IMR-90 (cell line): ENCODE measurements at regions not wholly inside any gene's neighbourhood (a gene's known extent, or its start where the extent isn't known, plus 50 kb on each side); places are given as distances from the start of the nearest gene placed in this dataset.

Experiments used
- ATAC-seq: fragments of 200-7000 bp; cut with Tn5 transposase; 2 replicates; pipeline ENCODE4 v1.9.1; 2020; ENCODE audit warnings: low read depth, mild to moderate bottlenecking, moderate library complexity
- BruUV-seq: library from RNA; stranded (reverse); fragments of 400-500 nt; replicated peaks from 2 replicates; lab custom pipeline; 2021; lab: Mats Ljungman, UMichigan
- CTCF ChIA-PET: fragments of 300-600 bp; formaldehyde crosslinking; extraction: SDS; loops from one replicate; lab custom pipeline; 2021; ENCODE audit warnings: antibody characterized with exemption; lab: Yijun Ruan, JAX
- POLR2A ChIA-PET: fragments of 300-600 bp; sonication (Branson Sonifier 250); formaldehyde crosslinking; loops from one replicate; lab custom pipeline; 2022; ENCODE audit warnings: antibody characterized with exemption; ENCODE audit not compliant: unreplicated experiment; lab: Charles Lee
- DNase-seq: peaks from one replicate; pipeline ENCODE4 v3.0.0; 2013
- H2AFZ ChIP-seq: replicated peaks from 2 replicates; pipeline ENCODE3; 2013; ENCODE audit warnings: low read length, mild to moderate bottlenecking; ENCODE audit not compliant: poor library complexity
- H2AK5ac ChIP-seq: 2 replicates; pipeline ENCODE4 v1.6.1; 2013; ENCODE audit warnings: low read depth, low read length, inconsistent platforms
- H2AK9ac ChIP-seq: replicated peaks from 2 replicates; pipeline ENCODE3; 2013; ENCODE audit warnings: mild to moderate bottlenecking, low read depth, low read length, moderate library complexity; ENCODE audit not compliant: poor library complexity
- H2BK120ac ChIP-seq: 2 replicates; pipeline ENCODE4 v1.6.1; 2013; ENCODE audit warnings: low read depth, low read length, inconsistent platforms
- H2BK15ac ChIP-seq: 3 replicates; pipeline ENCODE4 v1.6.1; 2013; ENCODE audit warnings: low read depth, low read length, inconsistent platforms
- H2BK20ac ChIP-seq: 2 replicates; pipeline ENCODE4 v1.6.1; 2013; ENCODE audit warnings: low read depth, mild to moderate bottlenecking, inconsistent platforms, low read length, moderate library complexity
- H2BK5ac ChIP-seq: 2 replicates; pipeline ENCODE4 v1.6.1; 2013; ENCODE audit warnings: mild to moderate bottlenecking, low read depth, low read length, inconsistent platforms; ENCODE audit not compliant: poor library complexity, severe bottlenecking
- H3K14ac ChIP-seq: replicated peaks from 2 replicates; pipeline ENCODE4 v1.6.1; 2013; ENCODE audit warnings: low read depth, low read length, inconsistent platforms
- H3K18ac ChIP-seq: 2 replicates; pipeline ENCODE4 v1.6.1; 2013; ENCODE audit warnings: low read depth, low read length, control low read depth
- H3K23ac ChIP-seq: 2 replicates; pipeline ENCODE4 v1.6.1; 2013; ENCODE audit warnings: low read depth, low read length, inconsistent platforms
- H3K27ac ChIP-seq: 2 replicates; pipeline ENCODE4 v1.5.1; 2013; ENCODE audit warnings: mild to moderate bottlenecking, control low read depth, low read length; ENCODE audit not compliant: insufficient read depth
- H3K27me3 ChIP-seq: 2 replicates; pipeline ENCODE4 v1.6.1; 2013; ENCODE audit warnings: low read length; ENCODE audit not compliant: control insufficient read depth, insufficient read depth
- H3K36me3 ChIP-seq: 2 replicates; pipeline ENCODE4 v1.6.1; 2013; ENCODE audit warnings: low read length, mixed read lengths; ENCODE audit not compliant: control insufficient read depth, insufficient read depth
- H3K4ac ChIP-seq: 2 replicates; pipeline ENCODE4 v1.6.1; 2013; ENCODE audit warnings: low read depth, low read length, inconsistent platforms
- H3K4me1 ChIP-seq: 2 replicates; pipeline ENCODE4 v1.6.1; 2013; ENCODE audit warnings: low read length, mixed read lengths; ENCODE audit not compliant: control insufficient read depth, insufficient read depth
- H3K4me2 ChIP-seq: 2 replicates; pipeline ENCODE4 v1.6.1; 2013; ENCODE audit warnings: low read depth, mild to moderate bottlenecking, control low read depth, low read length, moderate library complexity
- H3K4me3 ChIP-seq: 2 replicates; pipeline ENCODE4 v1.5.1; 2013; ENCODE audit warnings: low read depth, mild to moderate bottlenecking, control low read depth, low read length, moderate library complexity; ENCODE audit not compliant: insufficient read depth
- H3K56ac ChIP-seq: 2 replicates; pipeline ENCODE4 v1.6.1; 2013; ENCODE audit warnings: low read length, inconsistent platforms; ENCODE audit not compliant: insufficient read depth; ENCODE audit errors: extremely low read depth
- H3K79me1 ChIP-seq, 2 experiments: 2 replicates each; pipeline ENCODE4 v1.6.1; 2013; ENCODE audit warnings: low read length in 2 of 2, inconsistent platforms in 1 of 2, low read depth in 1 of 2
- H3K9ac ChIP-seq: 2 replicates; pipeline ENCODE4 v1.6.1; 2013; ENCODE audit warnings: low read depth, low read length, control low read depth
- H3K9me1 ChIP-seq: 2 replicates; pipeline ENCODE4 v1.6.1; 2013; ENCODE audit warnings: low read length, inconsistent platforms; ENCODE audit not compliant: insufficient read depth
- H3K9me3 ChIP-seq: 2 replicates; pipeline ENCODE4 v1.6.1; 2013; ENCODE audit warnings: low read length; ENCODE audit not compliant: control insufficient read depth, insufficient read depth
- H4K20me1 ChIP-seq: 2 replicates; pipeline ENCODE4 v1.6.1; 2013; ENCODE audit warnings: low read length, inconsistent platforms; ENCODE audit not compliant: insufficient read depth
- H4K5ac ChIP-seq: 2 replicates; pipeline ENCODE4 v1.6.1; 2013; ENCODE audit warnings: mild to moderate bottlenecking, low read depth, low read length, control low read depth
- H4K8ac ChIP-seq, 2 experiments: 2 replicates each; pipeline ENCODE4 v1.6.1; 2013; ENCODE audit warnings: low read depth in 2 of 2, low read length in 2 of 2, control low read depth in 1 of 2, inconsistent platforms in 1 of 2
- H4K91ac ChIP-seq: 2 replicates; pipeline ENCODE4 v1.6.1; 2013; ENCODE audit warnings: low read depth, low read length, inconsistent platforms; ENCODE audit not compliant: insufficient read depth
- BHLHE40 ChIP-seq: fragments of 150-350 bp; IDR thresholded peaks from 2 replicates; pipeline ENCODE4 v1.6.1; 2016; ENCODE audit warnings: mild to moderate bottlenecking, low read depth, low read length
- CEBPB ChIP-seq: IDR thresholded peaks from 2 replicates; pipeline ENCODE4 v1.6.1; 2012; ENCODE audit warnings: low read depth, low read length, improper control_type of control experiment
- CHD1 ChIP-seq: IDR thresholded peaks from 2 replicates; pipeline ENCODE4 v1.6.1; 2012; ENCODE audit warnings: low read depth, low read length, improper control_type of control experiment
- FOS ChIP-seq: fragments of 150-350 bp; IDR thresholded peaks from 2 replicates; pipeline ENCODE4 v1.6.1; 2016; ENCODE audit warnings: low read depth, low read length
- MAFK ChIP-seq: IDR thresholded peaks from 2 replicates; pipeline ENCODE4 v1.6.1; 2012; ENCODE audit warnings: low read depth, low read length, improper control_type of control experiment
- MAZ ChIP-seq: IDR thresholded peaks from 2 replicates; pipeline ENCODE4 v1.6.1; 2012; ENCODE audit warnings: low read depth, mild to moderate bottlenecking, low read length, improper control_type of control experiment, moderate library complexity, borderline replicate concordance
- MXI1 ChIP-seq: IDR thresholded peaks from 2 replicates; pipeline ENCODE4 v1.6.1; 2012; ENCODE audit warnings: low read depth, mild to moderate bottlenecking, low read length, moderate library complexity, borderline replicate concordance
- NFE2L2 ChIP-seq: fragments of 150-350 bp; IDR thresholded peaks from 2 replicates; pipeline ENCODE4 v1.6.1; 2016; ENCODE audit warnings: low read depth, mild to moderate bottlenecking, low read length
- POLR2A ChIP-seq: IDR thresholded peaks from 2 replicates; pipeline ENCODE4 v1.6.1; 2012; ENCODE audit warnings: mild to moderate bottlenecking, low read depth, low read length
- RAD21 ChIP-seq: IDR thresholded peaks from 2 replicates; pipeline ENCODE4 v1.6.1; 2012; ENCODE audit warnings: low read length, improper control_type of control experiment
- RCOR1 ChIP-seq: IDR thresholded peaks from 2 replicates; pipeline ENCODE4 v1.6.1; 2012; ENCODE audit warnings: mild to moderate bottlenecking, low read length, improper control_type of control experiment; ENCODE audit not compliant: insufficient replicate concordance
- RFX5 ChIP-seq: IDR thresholded peaks from 2 replicates; pipeline ENCODE4 v1.8.0; 2012; ENCODE audit warnings: low read depth, mild to moderate bottlenecking, low read length, moderate library complexity
- SMC3 ChIP-seq: fragments of 150-350 bp; IDR thresholded peaks from 2 replicates; pipeline ENCODE4 v1.6.1; 2016; ENCODE audit warnings: low read depth, mild to moderate bottlenecking, antibody characterized with exemption, low read length, moderate library complexity
- WGBS, 2 experiments: methylation state at CpG; one replicate each; pipeline versions ENCODE4 v1.1.5 to v1.1.7; 2013; ENCODE audit warnings: missing lambda C conversion rate in 2 of 2; ENCODE audit not compliant: insufficient read length in 1 of 2; ENCODE audit errors: extremely low coverage in 2 of 2; 5-methylcytosine and 5-hydroxymethylcytosine counted together
- dilution Hi-C: fragments of 300-500 bp; cut with HindIII; formaldehyde crosslinking; loops from one replicate; pipeline ENCODE4 v1.14.3; 2018; ENCODE audit warnings: low sequenced_read_pairs; ENCODE audit not compliant: unreplicated experiment
- in situ Hi-C: fragments of 300-500 bp; cut with MboI; formaldehyde crosslinking; loops from 3 replicates; pipeline ENCODE4 v1.14.3; 2019; ENCODE audit warnings: low sequenced_read_pairs, inconsistent platforms, mixed read lengths
- intact Hi-C: fragments of 100-400 bp; cut with micrococcal nuclease; formaldehyde crosslinking; loops from 2 replicates; pipeline ENCODE4 v1.10.0; 2022
- TF ChIP-seq, protein P1 (sequence below): fragments of 150-350 bp; IDR thresholded peaks from 2 replicates; pipeline ENCODE4 v1.6.1; 2016; ENCODE audit warnings: low read depth, mild to moderate bottlenecking, low read length, moderate library complexity, borderline replicate concordance
- TF ChIP-seq, protein P2 (sequence below): fragments of 150-350 bp; IDR thresholded peaks from 2 replicates; pipeline ENCODE4 v1.6.1; 2017; ENCODE audit warnings: mild to moderate bottlenecking, antibody characterized with exemption, low read length, low read depth
- TF ChIP-seq, protein P3 (sequence below): conservative IDR thresholded peaks from 2 replicates; pipeline ENCODE4 v1.5.1; 2012; ENCODE audit warnings: mild to moderate bottlenecking, low read depth, low read length, improper control_type of control experiment

DNA sequence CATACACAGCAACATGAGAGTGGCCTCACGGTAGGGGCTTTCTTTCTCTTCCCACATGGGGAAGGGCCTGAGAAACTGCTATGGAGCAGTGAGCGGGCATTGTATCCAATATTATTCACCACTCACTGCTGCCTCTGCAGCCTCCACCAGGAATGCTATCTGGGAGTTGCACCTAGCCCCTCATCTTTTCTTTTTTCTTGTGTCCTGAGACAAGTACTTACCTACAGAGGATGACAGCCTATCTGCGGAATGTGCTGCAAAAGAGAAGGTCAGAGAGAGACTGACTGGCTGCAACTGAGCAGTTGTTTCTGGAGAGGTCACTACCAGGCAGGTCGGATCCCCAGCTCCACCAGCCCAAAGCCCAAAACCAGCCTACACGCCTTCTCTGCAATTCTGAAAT, 52.1 kb upstream of the HTATIP2 start:
- dilution Hi-C loops = no loop called here
- CTCF ChIA-PET = no interaction called here
- H2BK5ac ChIP-seq = no peak overlapping the region

More for the DNA sequence above, 52.1 kb upstream of the HTATIP2 start:
- Histone ChIP-seq H4K5ac (no peak overlapping the region), H3K9me3 (no peaks in the 10 kb centered on the region), H4K8ac (no peak overlapping the region), H4K91ac (no peak overlapping the region), H3K9ac (no peak overlapping the region), H3K79me1 (no peaks in the 10 kb centered on the region), H3K14ac (no peak overlapping the region), H3K23ac (no peak overlapping the region), H3K4me2 (no peak overlapping the region), H3K4me3 (no peak overlapping the region), H3K27ac (no peak overlapping the region), H2BK120ac (no peak overlapping the region), H3K56ac (no peak overlapping the region), H4K20me1 (no peaks in the 10 kb centered on the region), H2AK5ac (no peak overlapping the region), H3K36me3 (no peaks in the 10 kb centered on the region), H3K9me1 (no peaks in the 10 kb centered on the region), H2BK20ac (no peak overlapping the region), H2BK15ac (no peak overlapping the region), H3K4ac (no peak overlapping the region), H2AFZ (no peak overlapping the region), H3K18ac (no peak overlapping the region), H3K27me3 (no peaks in the 10 kb centered on the region; the same call in none of the 2 replicates), H3K4me1 (no peaks in the 10 kb centered on the region), H2AK9ac (no peak overlapping the region)
- in situ Hi-C loops (no loop called here), intact Hi-C loops (no loop called here)
- no TSS peak for BruUV-seq
- WGBS, 2 experiments = no CpG with 5 or more reads among the region's 5 CpGs
- POLR2A ChIA-PET = no interaction called here
- ATAC-seq = no peak
- TF ChIP-seq, protein P1, sequence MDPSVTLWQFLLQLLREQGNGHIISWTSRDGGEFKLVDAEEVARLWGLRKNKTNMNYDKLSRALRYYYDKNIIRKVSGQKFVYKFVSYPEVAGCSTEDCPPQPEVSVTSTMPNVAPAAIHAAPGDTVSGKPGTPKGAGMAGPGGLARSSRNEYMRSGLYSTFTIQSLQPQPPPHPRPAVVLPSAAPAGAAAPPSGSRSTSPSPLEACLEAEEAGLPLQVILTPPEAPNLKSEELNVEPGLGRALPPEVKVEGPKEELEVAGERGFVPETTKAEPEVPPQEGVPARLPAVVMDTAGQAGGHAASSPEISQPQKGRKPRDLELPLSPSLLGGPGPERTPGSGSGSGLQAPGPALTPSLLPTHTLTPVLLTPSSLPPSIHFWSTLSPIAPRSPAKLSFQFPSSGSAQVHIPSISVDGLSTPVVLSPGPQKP = no peak
- TF ChIP-seq FOS = no peak
- no peak for TF ChIP-seq CEBPB
- TF ChIP-seq RFX5 = no peak
- TF ChIP-seq MAZ = no peak
- no peak for TF ChIP-seq BHLHE40
- no peak for TF ChIP-seq SMC3
- TF ChIP-seq MXI1 = no peak
- no peak for TF ChIP-seq MAFK
- TF ChIP-seq CHD1 = no peak
- TF ChIP-seq RCOR1 = no peak
- no peak for TF ChIP-seq POLR2A
- TF ChIP-seq, protein P2, sequence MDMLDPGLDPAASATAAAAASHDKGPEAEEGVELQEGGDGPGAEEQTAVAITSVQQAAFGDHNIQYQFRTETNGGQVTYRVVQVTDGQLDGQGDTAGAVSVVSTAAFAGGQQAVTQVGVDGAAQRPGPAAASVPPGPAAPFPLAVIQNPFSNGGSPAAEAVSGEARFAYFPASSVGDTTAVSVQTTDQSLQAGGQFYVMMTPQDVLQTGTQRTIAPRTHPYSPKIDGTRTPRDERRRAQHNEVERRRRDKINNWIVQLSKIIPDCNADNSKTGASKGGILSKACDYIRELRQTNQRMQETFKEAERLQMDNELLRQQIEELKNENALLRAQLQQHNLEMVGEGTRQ = no peak
- no peak for TF ChIP-seq NFE2L2
- TF ChIP-seq, protein P3, sequence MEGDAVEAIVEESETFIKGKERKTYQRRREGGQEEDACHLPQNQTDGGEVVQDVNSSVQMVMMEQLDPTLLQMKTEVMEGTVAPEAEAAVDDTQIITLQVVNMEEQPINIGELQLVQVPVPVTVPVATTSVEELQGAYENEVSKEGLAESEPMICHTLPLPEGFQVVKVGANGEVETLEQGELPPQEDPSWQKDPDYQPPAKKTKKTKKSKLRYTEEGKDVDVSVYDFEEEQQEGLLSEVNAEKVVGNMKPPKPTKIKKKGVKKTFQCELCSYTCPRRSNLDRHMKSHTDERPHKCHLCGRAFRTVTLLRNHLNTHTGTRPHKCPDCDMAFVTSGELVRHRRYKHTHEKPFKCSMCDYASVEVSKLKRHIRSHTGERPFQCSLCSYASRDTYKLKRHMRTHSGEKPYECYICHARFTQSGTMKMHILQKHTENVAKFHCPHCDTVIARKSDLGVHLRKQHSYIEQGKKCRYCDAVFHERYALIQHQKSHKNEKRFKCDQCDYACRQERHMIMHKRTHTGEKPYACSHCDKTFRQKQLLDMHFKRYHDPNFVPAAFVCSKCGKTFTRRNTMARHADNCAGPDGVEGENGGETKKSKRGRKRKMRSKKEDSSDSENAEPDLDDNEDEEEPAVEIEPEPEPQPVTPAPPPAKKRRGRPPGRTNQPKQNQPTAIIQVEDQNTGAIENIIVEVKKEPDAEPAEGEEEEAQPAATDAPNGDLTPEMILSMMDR = no peak
- TF ChIP-seq RAD21 = no peak
- DNase-seq = no peak
